Esophagus squamous epithelium (tissue), 5 donors: ENCODE measurements at regions not wholly inside any gene's neighbourhood (a gene's known extent, or its start where the extent isn't known, plus 50 kb on each side); places are given as distances from the start of the nearest gene placed in this dataset.

Experiments
- DNase-seq: peaks from one replicate; lab custom pipeline; 2025; lab: John Stamatoyannopoulos, UW
- H3K27ac ChIP-seq, 4 donors: fragments of 200-600 bp; sonication (generic); one replicate each; pipeline ENCODE4 v1.5.1; 2016 to 2019; ENCODE audit warnings: mild to moderate bottlenecking in 1 of 4
- H3K27me3 ChIP-seq, 4 donors: fragments of 200-600 bp; sonication (generic); 1 replicate in 3 of 4; 2 replicates in 1 of 4; pipeline versions ENCODE4 v1.5.1 to v1.6.0; 2017 to 2021; ENCODE audit warnings: antibody characterized with exemption in 1 of 4
- H3K36me3 ChIP-seq, 3 donors: fragments of 200-600 bp; sonication (generic); one replicate each; pipeline ENCODE4 v1.5.1; 2016 to 2019
- H3K4me1 ChIP-seq, 3 donors: fragments of 200-600 bp; sonication (generic); one replicate each; pipeline ENCODE4 v1.5.1; 2017 to 2019
- H3K4me3 ChIP-seq, 4 donors: fragments of 200-600 bp; sonication (generic); 1 replicate in 3 of 4; 2 replicates in 1 of 4; pipeline ENCODE4 v1.5.1; 2016 to 2019; ENCODE audit warnings: mild to moderate bottlenecking in 2 of 4, moderate library complexity in 1 of 4
- H3K9me3 ChIP-seq, 3 donors: fragments of 200-600 bp; sonication (generic); one replicate each; pipeline ENCODE4 v1.5.1; 2016 to 2019
- POLR2A ChIP-seq, 4 donors: fragments of 450-650 bp; IDR thresholded peaks; one replicate each; pipeline ENCODE4 v1.6.1; 2017; ENCODE audit warnings: antibody characterized with exemption in 4 of 4, mild to moderate bottlenecking in 4 of 4, moderate library complexity in 3 of 4
- WGBS, 2 donors: methylation state at CpG; one replicate each; pipeline ENCODE4 v1.1.5; 2018; 5-methylcytosine and 5-hydroxymethylcytosine counted together
- intact Hi-C: fragments of 100-400 bp; cut with DNase I; formaldehyde crosslinking; loops from one replicate; pipeline ENCODE4 v1.15.0; 2022
- TF ChIP-seq, protein P1 (sequence below), 6 experiments: fragments of 450-650 bp in 4 of 6; fragments of 200-600 bp in 2 of 6; sonication (generic) in 2 of 6; IDR thresholded peaks; one replicate each; pipeline ENCODE4 v1.5.1; 2016 to 2019; ENCODE audit warnings: antibody characterized with exemption in 6 of 6, mild to moderate bottlenecking in 4 of 6, moderate library complexity in 4 of 6
- donor health status: DM: yes; HTN: yes; CAD: no.

DNA sequence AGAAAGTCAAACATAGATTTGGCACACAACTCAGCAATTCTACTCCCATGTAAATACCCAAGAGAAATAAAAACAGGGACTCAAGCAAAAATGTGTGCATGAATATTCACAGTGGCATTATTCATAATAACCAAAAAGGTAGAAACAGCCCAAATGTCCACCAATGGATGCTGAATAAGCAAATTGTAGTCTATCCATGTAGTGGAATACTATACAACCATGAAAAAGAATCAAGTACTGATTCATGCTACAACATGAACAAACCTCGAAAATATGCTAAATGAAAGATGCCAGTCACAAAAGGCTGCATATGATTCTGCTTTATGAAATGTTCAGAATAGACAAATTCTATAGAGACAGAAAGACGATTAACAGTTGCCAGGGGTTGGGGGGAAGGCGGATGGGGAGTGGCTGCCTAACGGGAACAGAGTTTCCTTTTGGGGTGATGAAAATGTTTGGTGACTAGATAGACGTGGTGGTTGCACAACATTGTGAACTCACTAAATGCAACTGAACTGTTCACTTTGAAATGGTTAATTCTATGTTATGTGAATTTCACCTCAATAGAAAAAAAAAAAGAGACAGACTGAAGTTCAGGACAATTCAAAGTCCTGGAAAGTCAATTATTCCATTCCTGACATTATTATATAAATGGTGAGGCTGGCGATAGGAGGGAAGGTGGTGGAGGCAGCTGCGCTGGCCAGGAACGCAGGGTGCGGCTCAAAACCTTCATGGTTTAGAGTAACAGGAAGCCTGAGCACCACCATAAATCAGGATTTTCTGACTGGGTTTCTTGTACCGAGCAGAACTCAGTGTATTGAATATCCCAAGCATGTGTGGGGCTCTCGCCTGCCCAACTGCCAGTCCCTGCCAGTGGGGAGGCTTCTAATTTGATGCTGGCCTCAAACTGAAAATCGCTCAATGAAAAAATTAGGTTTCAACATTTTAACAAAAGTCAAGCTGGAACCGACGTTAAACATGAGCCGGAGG lies 300.9 kb downstream of the C16orf95 start:
- no peak overlapping the region for H3K4me3 ChIP-seq
- 70 to 73% methylated on average over 15 of the region's 15 CpGs for WGBS, 2 donors
- intact Hi-C loops, result no loop called here
- no peaks in the 10 kb centered on the region for H3K9me3 ChIP-seq
- no peak overlapping the region for H3K27ac ChIP-seq
- H3K4me1 ChIP-seq, result no peaks in the 10 kb centered on the region
- H3K27me3 ChIP-seq, result peaks cover 0 to 51% (median 0%) of the 10 kb centered on the region in 4 donors
- no peaks in the 10 kb centered on the region for H3K36me3 ChIP-seq
- TF ChIP-seq POLR2A (IDR thresholded peaks at IDR 0.05), result no peak
- TF ChIP-seq, protein P1, sequence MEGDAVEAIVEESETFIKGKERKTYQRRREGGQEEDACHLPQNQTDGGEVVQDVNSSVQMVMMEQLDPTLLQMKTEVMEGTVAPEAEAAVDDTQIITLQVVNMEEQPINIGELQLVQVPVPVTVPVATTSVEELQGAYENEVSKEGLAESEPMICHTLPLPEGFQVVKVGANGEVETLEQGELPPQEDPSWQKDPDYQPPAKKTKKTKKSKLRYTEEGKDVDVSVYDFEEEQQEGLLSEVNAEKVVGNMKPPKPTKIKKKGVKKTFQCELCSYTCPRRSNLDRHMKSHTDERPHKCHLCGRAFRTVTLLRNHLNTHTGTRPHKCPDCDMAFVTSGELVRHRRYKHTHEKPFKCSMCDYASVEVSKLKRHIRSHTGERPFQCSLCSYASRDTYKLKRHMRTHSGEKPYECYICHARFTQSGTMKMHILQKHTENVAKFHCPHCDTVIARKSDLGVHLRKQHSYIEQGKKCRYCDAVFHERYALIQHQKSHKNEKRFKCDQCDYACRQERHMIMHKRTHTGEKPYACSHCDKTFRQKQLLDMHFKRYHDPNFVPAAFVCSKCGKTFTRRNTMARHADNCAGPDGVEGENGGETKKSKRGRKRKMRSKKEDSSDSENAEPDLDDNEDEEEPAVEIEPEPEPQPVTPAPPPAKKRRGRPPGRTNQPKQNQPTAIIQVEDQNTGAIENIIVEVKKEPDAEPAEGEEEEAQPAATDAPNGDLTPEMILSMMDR (IDR thresholded peaks at IDR 0.05), result no peak
- DNase-seq, result no peak

DNA sequence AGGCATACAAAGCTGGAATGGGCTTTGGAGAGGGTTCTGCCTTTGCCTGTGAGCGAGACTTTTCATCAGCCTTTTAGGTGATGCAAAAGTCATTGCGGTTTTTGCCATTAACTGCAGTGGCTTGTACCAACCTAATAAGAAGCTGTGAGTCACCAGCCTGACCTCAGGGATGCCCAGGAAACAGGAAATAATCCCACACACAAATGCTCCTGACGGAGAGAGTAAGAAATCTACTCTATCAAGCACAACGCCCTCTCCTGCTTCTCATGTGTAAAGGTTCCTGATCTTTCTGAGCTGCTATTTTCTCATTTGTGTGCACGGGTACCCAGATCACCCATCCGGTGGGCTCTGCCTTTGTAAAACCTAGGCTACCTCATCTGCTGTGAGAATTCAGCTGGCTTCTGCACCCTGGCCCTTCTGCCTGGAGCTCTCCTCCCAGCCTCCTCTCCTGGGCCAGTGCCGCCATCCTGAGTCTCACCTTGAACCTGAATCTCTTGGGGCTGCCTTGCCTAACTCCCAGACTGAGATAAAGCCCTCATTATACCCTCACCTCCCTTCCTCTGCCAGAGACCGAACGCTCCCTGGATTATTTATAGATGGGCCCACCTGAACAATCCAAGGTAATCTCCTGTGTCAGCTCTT lies 299.7 kb downstream of the C16orf95 start:
- Histone ChIP-seq H3K9me3 (no peaks in the 10 kb centered on the region), H3K36me3 (no peaks in the 10 kb centered on the region), H3K27me3 (peaks cover 0 to 51% (median 0%) of the 10 kb centered on the region in 4 donors), H3K4me1 (no peaks in the 10 kb centered on the region), H3K4me3 (no peak overlapping the region), H3K27ac (no peak overlapping the region)
- intact Hi-C loops, result no loop called here
- 42 to 55% methylated on average over 7 to 8 of the region's 9 CpGs for WGBS, 2 donors
- no peak for DNase-seq
- TF ChIP-seq, protein P1 (IDR thresholded peaks at IDR 0.05), result no peak
- no peak for TF ChIP-seq POLR2A (IDR thresholded peaks at IDR 0.05)

DNA sequence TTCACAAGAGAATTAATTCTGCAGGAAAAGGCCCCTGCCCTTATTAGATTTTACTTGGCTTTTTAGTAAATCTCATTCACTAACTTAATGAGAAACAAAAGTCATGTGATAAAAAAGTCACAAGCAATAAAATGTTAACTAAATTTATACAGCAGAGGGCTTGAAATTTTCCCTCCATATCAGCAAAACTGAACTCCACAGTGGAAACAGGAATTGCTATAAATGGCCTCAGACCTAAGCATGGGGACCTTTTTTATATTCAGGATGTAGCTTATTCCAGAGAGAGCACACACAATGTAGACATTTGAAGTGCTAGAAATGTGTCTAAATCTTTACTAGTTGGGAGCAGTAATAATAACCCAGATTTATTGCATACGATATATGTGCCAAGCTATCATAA lies 291.5 kb downstream of the C16orf95 start:
- TF ChIP-seq, protein P1 (IDR thresholded peaks at IDR 0.05), result no peak
- TF ChIP-seq POLR2A (IDR thresholded peaks at IDR 0.05), result no peak
- Histone ChIP-seq H3K27ac (no peak overlapping the region), H3K9me3 (no peaks in the 10 kb centered on the region), H3K4me1 (no peaks in the 10 kb centered on the region), H3K36me3 (no peaks in the 10 kb centered on the region), H3K4me3 (no peak overlapping the region), H3K27me3 (peaks cover 0 to 9% (median 0%) of the 10 kb centered on the region in 4 donors)
- no peak for DNase-seq
- 81 to 84% methylated on average over 1 of the region's 1 CpG for WGBS, 2 donors
- intact Hi-C loops, result no loop called here

DNA sequence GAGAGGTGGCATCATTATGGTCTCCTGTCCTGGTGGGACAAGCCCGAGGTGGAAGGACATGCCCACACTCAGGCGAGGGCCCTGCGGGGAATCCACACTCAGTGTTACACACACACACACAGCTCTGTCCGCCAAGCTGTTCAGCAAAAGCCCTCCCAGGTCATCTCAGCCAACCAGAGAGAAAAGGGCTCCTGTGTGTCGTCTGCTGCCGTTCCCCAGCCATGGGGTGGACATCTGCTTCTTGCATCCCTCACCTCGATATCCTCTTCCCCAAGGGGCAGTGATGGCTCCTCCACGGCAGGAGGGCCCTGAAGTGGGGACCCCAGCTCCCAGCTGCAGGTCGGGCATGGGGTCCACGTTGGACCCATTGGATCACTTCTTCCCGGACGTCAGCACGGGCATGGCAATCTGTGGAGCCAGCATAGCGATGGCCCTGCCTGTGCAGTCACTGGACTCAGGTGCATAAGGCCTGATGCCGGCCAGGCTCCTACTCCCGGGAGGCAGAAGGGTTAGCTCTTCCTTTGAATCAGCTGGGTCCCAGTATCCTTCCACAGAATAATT lies 290.1 kb downstream of the C16orf95 start:
- intact Hi-C loops, result no loop called here
- Histone ChIP-seq H3K9me3 (no peaks in the 10 kb centered on the region), H3K27me3 (peaks cover 0 to 13% (median 0%) of the 10 kb centered on the region in 4 donors), H3K4me3 (no peak overlapping the region), H3K36me3 (no peaks in the 10 kb centered on the region), H3K27ac (no peak overlapping the region), H3K4me1 (no peaks in the 10 kb centered on the region)
- TF ChIP-seq, protein P1 (IDR thresholded peaks at IDR 0.05), result no peak
- TF ChIP-seq POLR2A (IDR thresholded peaks at IDR 0.05), result no peak
- no peak for DNase-seq
- 77 to 81% methylated on average over 10 to 13 of the region's 16 CpGs for WGBS, 2 donors
